ENCODE measurements at regions not wholly inside any gene's neighbourhood (a gene's known extent, or its start where the extent isn't known, plus 50 kb on each side); places are given as distances from the start of the nearest gene placed in this dataset.
A peak's percentile ranks its signal among the peaks of the same experiment; 100 is the strongest.
"Not testable (repeated sequence)": the region's sequence is repeated elsewhere in the genome, so short reads cannot be mapped to it uniquely, and the experiment has no call there.

DNA sequence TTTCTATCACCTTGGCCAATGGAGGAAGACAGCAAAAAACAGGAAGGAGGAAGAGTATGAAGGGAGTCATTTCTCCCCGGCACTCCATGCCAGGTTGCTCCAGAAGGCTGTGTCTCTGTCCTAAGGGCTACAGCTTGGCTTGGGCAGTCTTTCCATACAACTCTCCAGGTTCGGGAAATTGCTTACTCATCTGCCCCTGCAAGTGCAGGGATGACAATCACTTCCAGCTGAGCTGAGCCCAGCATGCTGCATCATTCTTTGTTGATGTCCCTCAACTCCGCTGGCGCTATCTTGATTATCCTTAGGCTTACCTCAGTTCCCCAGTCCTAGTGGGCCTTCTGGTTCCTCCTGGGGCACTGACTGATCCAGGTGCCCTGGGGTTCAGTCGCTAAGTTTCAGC is 86.9 kb upstream of the COPS8 start:
- peak overlapping the region; percentile 21 for H3K27ac ChIP-seq

DNA sequence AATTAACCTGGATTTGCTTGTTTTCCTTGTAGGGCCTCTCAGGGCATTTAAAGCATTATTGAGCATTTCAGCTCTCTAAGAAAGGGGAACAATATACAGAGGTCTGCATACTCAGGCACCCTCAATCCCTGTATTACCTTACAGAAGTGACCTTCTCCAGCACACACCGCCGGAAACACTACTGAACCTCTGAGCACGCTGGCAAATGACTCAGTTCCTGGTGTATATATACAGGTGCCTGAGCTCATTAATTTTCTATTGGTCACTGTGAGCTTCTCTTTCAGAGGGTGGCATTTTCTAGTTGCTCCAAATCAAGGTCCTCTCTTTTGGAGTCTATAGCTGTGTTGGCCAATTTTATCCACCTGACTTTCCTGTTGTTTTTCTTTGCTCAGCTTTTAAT is 85.2 kb upstream of the COPS8 start:
- TF ChIP-seq, protein P1, sequence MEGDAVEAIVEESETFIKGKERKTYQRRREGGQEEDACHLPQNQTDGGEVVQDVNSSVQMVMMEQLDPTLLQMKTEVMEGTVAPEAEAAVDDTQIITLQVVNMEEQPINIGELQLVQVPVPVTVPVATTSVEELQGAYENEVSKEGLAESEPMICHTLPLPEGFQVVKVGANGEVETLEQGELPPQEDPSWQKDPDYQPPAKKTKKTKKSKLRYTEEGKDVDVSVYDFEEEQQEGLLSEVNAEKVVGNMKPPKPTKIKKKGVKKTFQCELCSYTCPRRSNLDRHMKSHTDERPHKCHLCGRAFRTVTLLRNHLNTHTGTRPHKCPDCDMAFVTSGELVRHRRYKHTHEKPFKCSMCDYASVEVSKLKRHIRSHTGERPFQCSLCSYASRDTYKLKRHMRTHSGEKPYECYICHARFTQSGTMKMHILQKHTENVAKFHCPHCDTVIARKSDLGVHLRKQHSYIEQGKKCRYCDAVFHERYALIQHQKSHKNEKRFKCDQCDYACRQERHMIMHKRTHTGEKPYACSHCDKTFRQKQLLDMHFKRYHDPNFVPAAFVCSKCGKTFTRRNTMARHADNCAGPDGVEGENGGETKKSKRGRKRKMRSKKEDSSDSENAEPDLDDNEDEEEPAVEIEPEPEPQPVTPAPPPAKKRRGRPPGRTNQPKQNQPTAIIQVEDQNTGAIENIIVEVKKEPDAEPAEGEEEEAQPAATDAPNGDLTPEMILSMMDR (IDR thresholded peaks at IDR 0.05), result no peak
- no peak overlapping the region for H3K27ac ChIP-seq

More for the DNA sequence above, 86.9 kb upstream of the COPS8 start:
- no peak for TF ChIP-seq ZFX (IDR thresholded peaks at IDR 0.05; ENCODE audit: borderline replicate concordance)
- TF ChIP-seq, protein P1 (IDR thresholded peaks at IDR 0.05), result no peak

DNA sequence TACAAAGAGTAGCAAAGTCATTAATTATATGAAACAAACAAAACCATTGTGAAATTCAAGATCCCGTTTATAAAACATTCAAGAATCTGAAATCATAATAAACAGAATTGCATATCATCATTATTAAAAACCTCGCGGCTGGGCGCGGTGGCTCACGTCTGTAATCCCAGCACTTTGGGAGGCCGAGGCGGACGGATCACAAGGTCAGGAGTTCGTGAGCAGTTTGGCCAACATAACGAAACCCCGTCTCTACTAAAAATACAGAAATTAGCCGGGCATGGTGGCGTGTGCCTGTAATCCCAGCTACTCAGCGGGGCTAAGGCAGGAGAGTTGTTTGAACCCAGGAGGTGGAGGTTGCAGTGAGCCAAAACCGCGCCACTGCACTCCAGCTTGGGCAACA is 80.3 kb upstream of the COPS8 start:
- H3K27ac ChIP-seq, result not testable (repeated sequence)

DNA sequence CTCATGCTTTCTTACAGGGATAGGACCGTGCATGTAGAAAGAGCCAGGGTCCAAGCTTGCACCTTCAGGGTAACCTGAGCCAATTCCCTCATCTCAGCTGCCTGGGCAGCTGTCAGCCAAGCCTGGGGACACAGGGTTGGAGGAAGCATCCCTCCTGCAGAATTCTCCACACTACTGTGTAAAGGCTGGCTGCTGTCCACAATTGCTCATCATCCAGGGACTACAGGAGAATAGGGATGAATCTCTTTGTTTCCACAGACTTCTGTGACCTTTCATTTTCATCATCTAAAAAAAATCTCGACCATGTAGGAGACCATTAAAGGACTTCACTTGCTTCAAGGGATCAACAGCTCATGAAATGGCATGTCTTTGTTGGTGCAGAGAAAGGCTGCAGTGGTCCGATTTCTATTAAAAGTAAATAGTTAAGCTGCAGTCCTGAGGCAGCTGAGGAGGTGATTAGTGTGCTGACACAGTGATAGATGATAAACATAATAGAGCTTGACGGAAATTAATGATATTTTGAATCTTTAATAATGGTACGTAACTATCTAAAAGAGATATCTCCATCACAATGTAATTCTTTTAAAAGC is 74.4 kb upstream of the COPS8 start:
- TF ChIP-seq ZFX (IDR thresholded peaks at IDR 0.05; ENCODE audit: borderline replicate concordance), result no peak
- TF ChIP-seq, protein P1 (IDR thresholded peaks at IDR 0.05), result no peak
- no peak overlapping the region for H3K27ac ChIP-seq

DNA sequence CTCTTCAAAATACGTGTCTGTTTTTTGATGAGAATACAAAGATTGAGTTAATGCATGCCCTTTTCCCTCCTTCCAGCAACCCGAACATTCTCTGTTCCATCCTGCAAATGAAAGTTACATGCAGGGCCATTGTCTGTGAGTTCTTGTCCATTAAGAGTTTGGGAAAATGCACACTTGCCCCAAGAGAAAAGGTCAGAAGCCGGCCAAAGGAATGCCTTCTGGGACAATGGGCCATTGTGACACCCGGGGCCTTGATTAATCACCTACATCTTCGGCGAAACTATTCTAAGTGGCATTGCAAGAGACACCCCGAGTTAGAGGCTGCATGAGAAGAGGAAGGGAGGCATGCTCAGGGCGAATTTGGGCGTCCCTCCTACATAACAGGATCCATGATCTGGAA is 73.7 kb upstream of the COPS8 start:
- no peak overlapping the region for H3K27ac ChIP-seq
- TF ChIP-seq, protein P1 (IDR thresholded peaks at IDR 0.05), result no peak
- TF ChIP-seq ZFX (IDR thresholded peaks at IDR 0.05; ENCODE audit: borderline replicate concordance), result no peak

DNA sequence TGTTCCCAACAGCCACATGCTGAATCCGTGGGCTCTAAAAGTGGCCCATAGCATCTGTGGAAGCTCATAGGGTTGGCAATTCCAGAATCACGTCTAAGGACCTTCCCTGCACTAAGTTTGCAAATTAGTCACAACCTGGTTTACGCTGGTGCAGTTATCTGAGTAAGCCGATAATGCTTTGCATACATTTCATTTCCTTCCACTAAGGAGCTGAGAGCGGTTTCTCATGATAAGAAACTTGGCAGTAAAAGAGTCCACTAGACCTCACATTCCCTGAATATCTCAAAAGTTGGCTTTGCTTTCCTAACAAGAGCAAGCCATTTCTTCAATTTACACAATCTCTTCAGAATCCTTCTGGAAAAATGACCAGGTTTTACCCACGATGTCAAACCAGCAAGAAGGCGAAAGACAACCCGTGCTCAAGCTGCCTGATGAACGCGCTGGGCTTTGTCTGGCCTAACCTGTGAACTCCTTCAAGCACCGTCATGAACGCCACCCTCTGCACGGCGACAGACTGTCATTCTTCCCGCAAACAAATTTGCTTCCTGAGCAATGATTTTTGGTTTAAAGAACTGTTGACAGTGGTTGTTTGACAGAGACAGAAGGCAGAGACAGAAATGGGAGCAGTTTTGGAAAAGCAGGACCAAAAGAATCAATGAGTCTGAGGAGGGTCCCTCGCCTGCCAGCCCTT is 73.0 kb upstream of the COPS8 start:
- H3K27ac ChIP-seq, result no peak overlapping the region
- TF ChIP-seq ZFX (IDR thresholded peaks at IDR 0.05; ENCODE audit: borderline replicate concordance), result no peak
- TF ChIP-seq, protein P1 (IDR thresholded peaks at IDR 0.05), result no peak

DNA sequence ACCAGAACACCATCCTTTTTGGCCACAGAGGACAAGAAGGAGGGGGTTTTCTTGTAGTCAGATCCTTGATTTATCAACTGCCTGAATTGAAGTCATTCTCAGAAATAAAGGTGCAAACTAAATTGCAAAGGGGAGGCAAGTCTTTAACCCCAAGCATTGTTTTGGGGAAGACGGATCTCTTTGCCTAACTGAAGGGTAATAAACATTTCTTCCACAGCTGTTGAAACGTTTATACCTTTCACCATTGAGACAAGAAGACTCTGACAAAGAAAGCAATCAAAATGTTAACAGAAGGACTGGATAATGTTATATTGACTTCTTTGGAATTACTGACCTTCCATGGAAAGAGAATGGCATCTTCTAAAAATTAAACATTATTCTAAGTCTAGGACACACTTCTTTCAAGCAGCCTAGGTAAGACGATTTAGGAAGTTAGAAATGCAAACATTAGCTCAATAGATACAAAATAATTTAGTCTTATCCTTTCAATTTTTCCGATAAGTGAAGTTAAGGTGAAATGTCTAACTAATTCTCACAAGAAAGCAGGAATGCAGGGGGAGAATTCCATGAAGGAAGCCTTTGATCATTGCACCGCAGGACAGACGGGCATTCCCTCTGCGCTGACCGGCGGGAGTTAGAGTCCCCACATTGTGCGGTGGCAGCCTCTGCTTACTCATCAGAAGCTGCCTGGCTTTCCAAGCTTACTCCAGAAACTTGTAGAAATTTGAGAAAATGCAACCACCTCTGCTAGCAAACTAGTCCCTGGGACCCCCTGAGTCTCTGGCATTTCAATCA is 69.4 kb upstream of the COPS8 start:
- no peak for TF ChIP-seq ZFX (IDR thresholded peaks at IDR 0.05; ENCODE audit: borderline replicate concordance)
- TF ChIP-seq, protein P1 (IDR thresholded peaks at IDR 0.05), result no peak
- no peak overlapping the region for H3K27ac ChIP-seq

All from 22Rv1 (cell line).